DMS153 (cell line): ENCODE measurements at regions not wholly inside any gene's neighbourhood (a gene's known extent, or its start where the extent isn't known, plus 50 kb on each side); places are given as distances from the start of the nearest gene placed in this dataset.
"Not testable (repeated sequence)": the region's sequence is repeated elsewhere in the genome, so short reads cannot be mapped to it uniquely, and the experiment has no call there.

Experiments
- DNase-seq: peaks from one replicate; lab custom pipeline; 2025; lab: John Stamatoyannopoulos, UW

GRCh38 chr13:24618011-24618955, 61.9 kb upstream of the ATP12A start:
- DNase-seq, result no peak

- no peak for DNase-seq
Measured at GRCh38 chr13:24619282-24619681, 60.9 kb upstream of the ATP12A start.

DNA sequence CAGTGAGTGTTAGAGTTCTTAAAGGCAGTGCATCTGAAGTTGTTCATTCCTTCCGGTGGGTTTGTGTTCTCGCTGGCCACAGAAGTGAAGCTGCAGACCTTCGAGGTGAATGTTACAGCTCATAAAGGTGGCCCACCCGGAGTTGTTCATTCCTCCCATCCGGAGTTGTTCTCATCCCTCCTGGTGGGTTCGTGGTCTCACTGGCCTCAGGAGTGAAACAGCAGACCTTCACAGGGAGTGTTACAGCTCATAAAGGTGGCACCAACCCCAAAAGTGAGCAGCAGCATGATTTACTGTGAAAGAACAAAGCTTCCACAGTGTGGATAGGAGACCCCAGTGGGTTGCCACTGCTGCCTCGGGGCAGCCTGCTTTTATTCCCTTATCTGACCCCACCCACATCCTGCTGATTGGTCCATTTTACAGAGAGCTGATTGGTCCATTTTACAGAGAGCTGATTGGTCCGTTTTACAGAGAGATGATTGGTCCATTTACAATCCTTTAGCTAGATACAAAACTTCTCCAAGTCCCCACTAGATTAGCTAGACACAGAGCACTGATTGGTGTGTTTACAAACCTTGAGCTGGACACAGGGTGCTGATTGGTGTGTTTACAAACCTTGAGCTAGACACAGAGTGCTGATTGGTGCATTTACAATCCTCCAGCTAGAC, 57.6 kb upstream of the ATP12A start:
- not testable (repeated sequence) for DNase-seq

DNA sequence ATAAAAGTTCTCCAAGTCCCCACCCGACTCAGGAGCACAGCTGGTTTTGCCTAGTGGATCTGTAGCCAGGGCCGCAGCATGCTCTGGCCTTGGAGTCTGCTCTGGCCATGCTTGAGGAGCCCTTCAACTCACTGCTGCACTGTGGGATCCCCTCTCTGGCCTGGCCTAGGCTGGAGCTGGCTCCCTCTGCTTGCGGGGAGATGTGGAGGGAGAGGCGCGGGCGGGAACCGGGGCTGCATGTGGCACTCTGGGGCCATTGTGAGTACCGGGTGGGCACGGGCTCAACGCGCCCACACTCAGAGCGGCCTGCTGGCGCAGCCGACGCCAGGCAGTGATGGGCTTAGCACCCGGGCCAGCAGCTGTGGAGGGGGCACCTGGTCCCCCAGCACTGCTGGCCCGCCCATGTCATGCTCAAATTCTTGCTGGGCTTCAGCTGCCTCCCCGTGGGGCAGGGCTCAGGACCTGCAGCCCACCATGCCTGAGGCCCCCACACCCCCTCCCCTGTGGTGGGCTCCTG, 57.0 kb upstream of the ATP12A start:
- no peak for DNase-seq

- no peak for DNase-seq
Measured at GRCh38 chr13:24624363-24624762, 55.8 kb upstream of the ATP12A start.

DNA sequence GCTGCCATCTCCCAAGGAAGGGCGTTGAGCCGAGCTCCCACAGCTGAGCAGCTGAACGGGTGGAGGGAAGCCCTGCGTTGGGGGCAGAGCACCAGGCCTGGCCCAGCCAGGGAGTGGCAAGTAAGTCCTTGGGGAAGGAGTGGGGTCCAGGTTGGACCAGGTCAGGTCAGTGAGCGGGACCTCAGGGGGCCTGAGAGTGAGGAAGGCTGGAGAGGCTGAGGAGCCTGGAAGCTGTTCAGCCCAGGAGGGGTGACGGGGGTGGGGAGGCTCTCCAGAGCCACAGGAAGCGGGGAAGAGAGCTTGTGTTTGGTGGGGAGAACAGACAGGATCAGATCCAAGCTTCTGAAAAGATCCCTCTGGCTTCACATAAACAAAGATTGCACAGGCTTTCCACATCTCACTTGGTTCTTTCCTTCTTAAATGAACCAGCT, 55.4 kb upstream of the ATP12A start:
- no peak for DNase-seq

DNA sequence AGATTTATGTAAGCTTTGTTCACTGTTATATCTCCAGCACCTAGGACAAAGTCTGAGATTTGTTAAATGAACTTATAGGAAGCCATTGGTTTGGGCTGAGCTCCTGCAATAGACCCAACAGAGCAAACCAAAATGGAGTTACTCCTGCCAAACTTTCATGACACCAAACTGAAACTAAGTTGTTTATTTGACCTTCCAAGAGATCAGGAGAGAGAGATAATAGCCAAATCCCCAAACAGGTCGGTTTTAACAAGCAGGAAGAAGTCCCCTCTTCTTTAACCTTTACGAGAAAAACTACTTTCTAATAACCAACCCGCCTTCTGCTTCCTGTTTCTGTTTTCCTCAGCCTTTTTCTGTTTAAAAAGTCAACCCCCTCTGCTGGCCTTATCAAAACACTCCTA, 54.9 kb upstream of the ATP12A start:
- no peak for DNase-seq

DNA sequence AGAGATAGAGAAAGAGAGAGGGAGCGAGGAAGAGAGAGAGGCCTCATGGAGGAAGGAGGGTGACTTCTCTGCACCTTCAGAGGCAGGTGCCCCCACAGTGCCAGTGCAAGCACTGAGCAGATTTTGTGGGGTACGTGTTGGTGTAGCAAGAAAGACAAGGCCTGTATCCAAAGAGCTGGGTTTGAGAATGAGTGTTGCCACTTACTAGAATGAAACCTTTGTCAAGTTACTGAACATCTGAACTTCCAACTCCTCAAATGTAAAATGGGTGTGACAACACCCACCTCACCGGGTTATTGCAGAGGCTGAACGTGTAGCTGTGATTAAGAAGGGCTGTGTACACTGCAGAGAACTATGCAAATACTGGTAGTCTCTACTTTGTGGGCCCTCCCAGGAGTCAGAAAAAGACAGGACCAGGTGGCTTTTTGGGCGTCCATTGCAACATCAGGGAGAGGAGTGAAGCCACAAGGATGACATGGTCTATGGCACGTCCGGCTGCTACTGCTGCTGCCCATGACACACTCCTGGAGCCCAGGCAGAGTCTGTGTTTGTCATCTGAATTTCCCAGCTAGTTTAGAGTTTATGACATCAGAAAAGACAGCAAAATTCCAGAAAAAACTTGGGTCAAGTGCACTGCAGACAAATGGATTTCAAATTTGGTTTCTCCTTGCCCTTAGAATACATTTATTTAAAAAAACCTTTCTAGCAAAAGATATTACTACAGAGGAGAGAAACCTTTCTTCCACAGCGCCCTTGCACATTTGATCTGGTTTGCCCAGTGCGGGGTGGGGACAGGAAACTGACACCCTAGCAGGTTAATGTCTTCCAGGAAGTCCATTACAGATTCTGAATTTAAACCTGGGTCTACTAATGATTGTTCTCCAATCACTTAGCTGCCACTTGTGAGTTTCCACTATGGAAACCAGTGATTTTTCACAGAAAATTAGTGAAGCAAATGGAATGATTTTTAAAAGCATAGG, 54.0 kb upstream of the ATP12A start:
- no peak for DNase-seq

DNA sequence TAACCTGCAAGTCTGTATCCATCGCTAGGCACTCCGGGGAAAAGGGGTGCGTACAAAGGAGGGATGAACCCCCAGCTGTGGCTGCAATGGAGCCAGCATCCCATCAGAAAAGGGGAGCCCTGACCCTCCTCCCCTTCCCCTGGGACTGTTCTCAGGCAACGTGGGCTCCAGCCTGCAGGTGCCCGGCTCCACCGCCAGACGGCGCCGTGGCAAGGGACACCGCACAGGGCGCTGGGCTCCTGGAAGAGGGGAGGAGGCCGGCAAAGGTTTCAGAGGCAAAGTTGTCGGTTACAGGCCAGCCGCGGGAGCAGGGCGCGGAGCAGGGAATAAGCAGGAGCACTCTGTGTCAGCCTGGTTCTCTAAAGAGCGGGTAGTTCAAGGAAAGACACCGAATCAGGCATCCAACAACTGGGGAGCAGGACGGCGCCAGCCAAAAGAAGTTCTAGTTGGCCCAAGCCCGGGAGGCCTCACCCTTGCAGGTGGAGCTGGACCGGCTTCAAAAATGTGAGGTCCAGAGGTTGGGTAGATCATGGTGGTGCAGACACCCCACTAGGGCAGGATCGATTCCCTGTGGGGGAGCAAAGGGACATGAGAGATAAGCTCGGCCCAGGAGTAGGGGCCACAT, 53.0 kb upstream of the ATP12A start:
- DNase-seq, result no peak

- peak; percentile 6 for DNase-seq
Measured at GRCh38 chr13:24627946-24628345, 52.3 kb upstream of the ATP12A start.

DNA sequence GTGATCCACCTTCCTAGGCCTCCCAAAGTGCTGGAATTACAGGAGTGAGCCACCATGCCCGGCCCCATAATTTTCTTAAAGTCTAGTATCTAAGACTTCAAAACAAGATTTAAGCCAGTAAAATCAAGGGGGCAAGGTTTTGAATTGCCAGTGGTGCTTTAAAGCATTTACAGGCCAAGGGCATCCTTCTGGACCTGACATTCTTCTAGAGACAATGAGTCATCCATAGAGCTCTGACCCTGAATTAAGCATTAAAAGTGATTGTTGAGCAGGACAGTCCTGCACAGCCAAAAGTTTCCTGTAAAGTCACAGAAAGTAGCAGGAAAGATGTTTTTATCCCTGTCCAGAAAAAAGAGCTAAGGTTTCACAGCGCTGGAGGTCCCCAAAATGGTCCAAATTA, 50.9 kb upstream of the ATP12A start:
- no peak for DNase-seq

DNA sequence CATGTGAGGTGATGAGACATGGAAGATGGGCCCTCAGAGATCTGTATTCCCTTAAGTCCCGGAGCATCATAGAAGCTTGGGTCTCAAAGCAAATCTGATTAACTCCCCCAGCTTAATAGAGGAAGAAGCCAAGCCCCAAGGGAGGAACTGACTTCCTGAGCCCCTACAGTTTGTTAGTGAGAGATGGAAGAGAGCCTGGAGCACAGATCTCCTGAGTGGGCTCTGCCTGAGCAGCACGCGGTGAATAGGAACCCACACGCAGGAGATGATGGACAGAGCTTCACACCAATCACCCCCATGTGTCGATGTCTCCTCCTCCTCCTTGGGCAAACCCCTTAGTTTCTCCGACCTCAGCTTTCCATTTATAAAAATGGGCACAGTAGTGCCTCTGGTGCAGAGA, 50.1 kb upstream of the ATP12A start:
- DNase-seq, result no peak
